ENCODE measurements at regions not wholly inside any gene's neighbourhood (a gene's known extent, or its start where the extent isn't known, plus 50 kb on each side); places are given as distances from the start of the nearest gene placed in this dataset.

- Mint-ChIP-seq H3K27ac (no peak overlapping the region), H3K4me3 (no peak overlapping the region), H3K36me3 (ENCODE audit: low read depth) (no peaks in the 10 kb centered on the region), H3K27me3 (no peaks in the 10 kb centered on the region), H3K4me1 (no peaks in the 10 kb centered on the region), H3K9me3 (no peaks in the 10 kb centered on the region)
- DNase-seq (no peak), ATAC-seq (no peak)
These were observed 50.8 kb upstream of the MAX start for GRCh38 chr14:65153101-65153500.

- ATAC-seq = no peak
- H3K27ac Mint-ChIP-seq = no peak overlapping the region
- H3K4me3 Mint-ChIP-seq = no peak overlapping the region
- no peaks in the 10 kb centered on the region for H3K9me3 Mint-ChIP-seq
- H3K27me3 Mint-ChIP-seq = no peaks in the 10 kb centered on the region
- H3K4me1 Mint-ChIP-seq = peaks cover 20% of the 10 kb centered on the region
- H3K36me3 Mint-ChIP-seq (ENCODE audit: low read depth) = no peaks in the 10 kb centered on the region
- no peak for DNase-seq
These were observed 54.5 kb upstream of the MAX start for GRCh38 chr14:65156568-65157366.

- no peak for DNase-seq
- peak overlapping the region; percentile 61 for H3K27ac Mint-ChIP-seq
- H3K9me3 Mint-ChIP-seq = no peaks in the 10 kb centered on the region
- no peak overlapping the region for H3K4me3 Mint-ChIP-seq
- H3K4me1 Mint-ChIP-seq = peaks cover 20% of the 10 kb centered on the region
- peak; percentile 72 for ATAC-seq
- H3K36me3 Mint-ChIP-seq (ENCODE audit: low read depth) = no peaks in the 10 kb centered on the region
- H3K27me3 Mint-ChIP-seq = no peaks in the 10 kb centered on the region
These were observed 57.2 kb upstream of the MAX start for GRCh38 chr14:65159281-65160062.

GRCh38 chr14:65160091-65160490 lies 57.8 kb upstream of the MAX start:
- no peak for DNase-seq
- no peak overlapping the region for H3K4me3 Mint-ChIP-seq
- ATAC-seq = peak; percentile 48
- no peaks in the 10 kb centered on the region for H3K36me3 Mint-ChIP-seq (ENCODE audit: low read depth)
- H3K4me1 Mint-ChIP-seq = peaks cover 20% of the 10 kb centered on the region
- peak overlapping the region; percentile 61 for H3K27ac Mint-ChIP-seq
- no peaks in the 10 kb centered on the region for H3K9me3 Mint-ChIP-seq
- no peaks in the 10 kb centered on the region for H3K27me3 Mint-ChIP-seq

- H3K27ac Mint-ChIP-seq = no peak overlapping the region
- H3K4me3 Mint-ChIP-seq = no peak overlapping the region
- peaks cover 21% of the 10 kb centered on the region for H3K4me1 Mint-ChIP-seq
- no peaks in the 10 kb centered on the region for H3K36me3 Mint-ChIP-seq (ENCODE audit: low read depth)
- ATAC-seq = no peak
- H3K27me3 Mint-ChIP-seq = no peaks in the 10 kb centered on the region
- H3K9me3 Mint-ChIP-seq = no peaks in the 10 kb centered on the region
- no peak for DNase-seq
These were observed 59.7 kb upstream of the MAX start for GRCh38 chr14:65162031-65162430.

GRCh38 chr14:65164068-65164824 lies 61.9 kb upstream of the MAX start:
- Mint-ChIP-seq H3K27ac (no peak overlapping the region), H3K36me3 (ENCODE audit: low read depth) (no peaks in the 10 kb centered on the region), H3K4me3 (no peak overlapping the region), H3K9me3 (no peaks in the 10 kb centered on the region), H3K4me1 (peaks cover 21% of the 10 kb centered on the region), H3K27me3 (no peaks in the 10 kb centered on the region)
- DNase-seq (peak; percentile 36), ATAC-seq (peak; percentile 30)

GRCh38 chr14:65164825-65165135 lies 62.5 kb upstream of the MAX start:
- Mint-ChIP-seq H3K4me1 (peaks cover 21% of the 10 kb centered on the region), H3K27me3 (no peaks in the 10 kb centered on the region), H3K9me3 (no peaks in the 10 kb centered on the region), H3K4me3 (no peak overlapping the region), H3K36me3 (ENCODE audit: low read depth) (no peaks in the 10 kb centered on the region), H3K27ac (no peak overlapping the region)
- no peak for ATAC-seq
- DNase-seq = no peak

GRCh38 chr14:65167072-65167645 lies 64.8 kb upstream of the MAX start:
- H3K4me3 Mint-ChIP-seq = no peak overlapping the region
- no peak overlapping the region for H3K27ac Mint-ChIP-seq
- ATAC-seq (no peak), DNase-seq (peak; percentile 15)
- peaks cover 25% of the 10 kb centered on the region for H3K4me1 Mint-ChIP-seq
- H3K9me3 Mint-ChIP-seq = no peaks in the 10 kb centered on the region
- no peaks in the 10 kb centered on the region for H3K36me3 Mint-ChIP-seq (ENCODE audit: low read depth)
- peaks cover 7% of the 10 kb centered on the region for H3K27me3 Mint-ChIP-seq

GRCh38 chr14:65168840-65169239 lies 66.5 kb upstream of the MAX start:
- Mint-ChIP-seq H3K4me3 (no peak overlapping the region), H3K4me1 (peaks cover 25% of the 10 kb centered on the region), H3K27me3 (peaks cover 12% of the 10 kb centered on the region), H3K9me3 (no peaks in the 10 kb centered on the region), H3K36me3 (ENCODE audit: low read depth) (no peaks in the 10 kb centered on the region), H3K27ac (no peak overlapping the region)
- ATAC-seq = no peak
- no peak for DNase-seq

GRCh38 chr14:65169351-65169750 lies 67.0 kb upstream of the MAX start:
- Mint-ChIP-seq H3K27me3 (peaks cover 15% of the 10 kb centered on the region), H3K9me3 (no peaks in the 10 kb centered on the region), H3K4me3 (no peak overlapping the region), H3K27ac (no peak overlapping the region), H3K4me1 (peaks cover 28% of the 10 kb centered on the region), H3K36me3 (ENCODE audit: low read depth) (no peaks in the 10 kb centered on the region)
- ATAC-seq (peak; percentile 85), DNase-seq (peak; percentile 11)

- ATAC-seq (no peak), DNase-seq (no peak)
- Mint-ChIP-seq H3K36me3 (ENCODE audit: low read depth) (no peaks in the 10 kb centered on the region), H3K4me3 (peak overlapping the region; percentile 79), H3K9me3 (no peaks in the 10 kb centered on the region), H3K27me3 (peaks cover 15% of the 10 kb centered on the region), H3K27ac (peak overlapping the region; percentile 74), H3K4me1 (peaks cover 28% of the 10 kb centered on the region)
These were observed 68.0 kb upstream of the MAX start for GRCh38 chr14:65170318-65170717.

- H3K36me3 Mint-ChIP-seq (ENCODE audit: low read depth) = no peaks in the 10 kb centered on the region
- peaks cover 28% of the 10 kb centered on the region for H3K4me1 Mint-ChIP-seq
- peaks cover 15% of the 10 kb centered on the region for H3K27me3 Mint-ChIP-seq
- peak overlapping the region; percentile 74 for H3K27ac Mint-ChIP-seq
- DNase-seq (peak; percentile 58), ATAC-seq (peak; percentile 84)
- H3K9me3 Mint-ChIP-seq = no peaks in the 10 kb centered on the region
- peak overlapping the region; percentile 79 for H3K4me3 Mint-ChIP-seq
These were observed 68.6 kb upstream of the MAX start for GRCh38 chr14:65170768-65171507.

GRCh38 chr14:65173973-65174693 lies 71.8 kb upstream of the MAX start:
- H3K27me3 Mint-ChIP-seq = peaks cover 15% of the 10 kb centered on the region
- no peaks in the 10 kb centered on the region for H3K9me3 Mint-ChIP-seq

More at GRCh38 chr14:65173973-65174693, 71.8 kb upstream of the MAX start:
- H3K27ac Mint-ChIP-seq = no peak overlapping the region
- ATAC-seq (no peak), DNase-seq (no peak)
- H3K4me3 Mint-ChIP-seq = no peak overlapping the region
- H3K36me3 Mint-ChIP-seq (ENCODE audit: low read depth) = no peaks in the 10 kb centered on the region
- H3K4me1 Mint-ChIP-seq = peaks cover 26% of the 10 kb centered on the region

All from activated naive CD8-positive, alpha-beta T cell treated with anti-CD3 and anti-CD28 coated beads, Interleukin-2, amount 50 U/mL, for 24 hours (primary cell).